ENCODE measurements at regions not wholly inside any gene's neighbourhood (a gene's known extent, or its start where the extent isn't known, plus 50 kb on each side); places are given as distances from the start of the nearest gene placed in this dataset.

DNA sequence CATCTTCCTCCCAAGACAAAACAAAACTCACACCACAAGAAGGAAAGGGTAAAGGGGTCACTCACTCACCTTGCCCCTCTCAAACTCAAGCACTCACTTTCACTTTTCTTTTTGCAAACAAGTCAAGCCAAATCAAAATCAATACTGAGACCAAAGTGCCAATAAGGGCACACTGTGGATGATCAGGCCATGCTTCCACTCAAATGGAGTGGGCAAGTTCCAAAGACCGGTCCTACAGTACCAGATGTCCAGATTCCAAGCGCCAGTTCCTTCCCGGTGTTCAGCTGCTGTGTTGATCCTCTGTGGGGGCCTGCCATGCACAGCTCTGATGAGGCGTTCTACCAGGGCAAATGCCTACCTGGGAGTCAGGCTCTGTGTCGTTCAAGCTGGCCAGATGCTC is 162.6 kb upstream of the GRIK2 start:
- DNase-seq: no peak

DNA sequence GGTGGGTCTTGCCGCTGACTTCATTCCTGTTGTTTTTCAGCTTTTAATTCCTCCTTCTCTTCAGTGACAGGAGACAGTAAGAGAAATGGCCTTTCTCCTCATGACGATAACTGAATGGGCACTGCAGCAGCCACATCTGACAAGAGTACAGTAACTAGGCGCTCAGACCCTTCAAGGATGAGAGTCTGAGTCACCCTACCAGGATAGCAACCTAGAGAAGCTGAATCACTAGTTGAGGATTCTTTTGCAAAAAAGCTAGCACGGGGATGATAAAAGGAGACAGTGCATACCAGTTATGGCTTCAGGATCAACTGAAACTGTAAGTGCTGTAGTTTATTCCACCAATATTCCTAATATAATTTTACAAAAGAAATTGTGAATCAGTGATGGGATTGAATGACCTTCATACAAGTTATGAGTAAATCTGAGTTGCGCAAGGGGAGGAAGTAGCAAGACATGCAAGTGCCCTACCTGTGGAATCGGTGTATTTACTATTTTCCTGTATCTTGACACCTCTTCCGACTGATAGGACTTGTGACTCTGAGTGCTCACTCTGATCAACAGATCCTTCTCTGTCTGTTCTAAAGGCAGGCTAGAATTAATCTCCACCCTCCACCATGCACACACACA is 161.8 kb upstream of the GRIK2 start:
- DNase-seq: no peak

DNA sequence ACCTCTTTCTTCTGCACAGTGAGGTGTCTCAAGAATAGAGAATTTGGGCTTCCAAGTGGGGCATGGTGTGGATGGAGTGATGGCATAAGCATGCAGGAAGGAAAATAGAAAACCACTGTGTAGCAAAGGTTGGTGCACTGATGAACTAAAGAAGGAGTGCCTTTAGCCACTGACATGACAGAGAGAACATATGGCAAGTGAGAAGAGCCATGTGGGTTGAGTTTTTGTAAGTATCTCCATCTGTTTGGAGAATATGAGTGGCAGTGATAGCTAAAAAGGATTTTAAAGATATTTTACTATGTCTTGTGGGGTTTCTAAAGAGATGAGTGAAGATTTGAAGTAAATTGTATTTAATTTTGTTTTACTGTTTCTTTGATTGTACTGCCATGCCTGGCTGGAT is 160.5 kb upstream of the GRIK2 start:
- DNase-seq: no peak

DNA sequence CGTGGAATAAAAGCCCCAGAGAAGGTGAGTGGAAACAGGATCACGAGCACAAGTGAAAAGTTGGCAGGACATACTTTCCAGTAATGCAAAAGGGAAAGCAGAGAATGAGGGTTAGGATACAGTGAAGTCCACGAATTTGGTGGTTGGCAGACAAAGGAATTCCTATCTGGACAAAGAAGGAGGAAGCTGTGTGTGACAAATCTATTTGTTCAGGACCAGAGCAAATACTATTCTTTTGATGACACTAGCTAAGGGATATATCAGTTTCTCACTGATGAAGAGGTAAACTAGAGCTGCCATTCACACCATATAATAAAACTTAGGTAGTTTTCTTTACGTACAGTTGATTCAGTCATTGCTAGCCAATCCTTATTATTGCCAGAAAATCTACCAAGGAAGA is 156.8 kb upstream of the GRIK2 start:
- no peak for DNase-seq

DNA sequence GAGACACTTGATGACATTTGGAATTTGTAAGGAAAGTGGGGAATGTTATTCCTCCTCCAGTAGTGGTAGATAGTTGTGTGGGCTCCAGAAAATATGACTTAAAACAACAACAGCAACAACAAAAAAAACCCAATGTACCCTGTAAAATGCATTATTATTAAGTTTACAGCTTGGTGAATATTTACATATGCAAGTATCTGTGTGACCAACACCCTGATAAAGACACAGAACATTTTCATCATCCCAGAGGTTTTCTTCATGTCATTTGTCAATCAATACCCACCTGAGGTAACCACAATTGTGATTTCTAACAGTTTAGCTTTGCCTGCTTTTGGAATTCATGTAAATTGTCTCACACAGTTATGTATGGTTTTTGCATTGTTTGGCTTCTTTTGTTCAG is 152.1 kb upstream of the GRIK2 start:
- no peak for DNase-seq

DNA sequence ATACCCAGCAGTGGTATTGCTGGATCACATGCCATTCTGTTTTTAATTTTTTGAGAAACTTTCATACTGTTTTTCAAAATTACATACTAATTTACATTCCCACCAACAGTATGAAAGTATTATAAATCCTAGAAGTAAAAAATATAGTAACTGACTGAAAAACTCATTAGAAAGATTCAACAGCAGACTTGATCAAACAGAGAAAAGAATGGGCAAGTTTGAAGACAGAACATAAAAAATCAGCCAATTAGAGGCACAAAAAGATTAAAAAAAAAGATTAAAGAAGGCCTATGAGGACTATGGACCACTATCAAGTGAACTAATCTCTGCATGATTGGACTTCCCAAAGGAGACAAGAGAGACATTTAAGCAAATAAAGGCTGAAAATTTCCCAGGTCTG is 144.0 kb upstream of the GRIK2 start:
- no peak for DNase-seq

DNA sequence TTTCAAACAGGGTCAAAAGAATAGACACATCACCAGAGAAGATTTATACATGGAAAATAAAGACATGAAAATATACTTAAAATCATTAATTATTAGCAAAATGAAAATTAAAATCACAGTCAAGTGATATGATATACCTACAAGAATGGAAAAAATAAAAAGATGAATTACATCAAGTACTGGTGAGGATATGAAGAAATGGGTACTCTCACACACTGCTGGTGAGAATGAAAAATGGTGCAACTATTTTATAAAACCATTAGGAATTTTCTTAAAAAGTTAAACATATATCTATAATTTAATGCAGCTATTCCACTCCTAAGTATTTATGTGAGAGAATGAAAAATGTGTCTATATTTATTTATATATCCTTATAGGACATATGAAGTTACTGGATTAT is 136.3 kb upstream of the GRIK2 start:
- no peak for DNase-seq

DNA sequence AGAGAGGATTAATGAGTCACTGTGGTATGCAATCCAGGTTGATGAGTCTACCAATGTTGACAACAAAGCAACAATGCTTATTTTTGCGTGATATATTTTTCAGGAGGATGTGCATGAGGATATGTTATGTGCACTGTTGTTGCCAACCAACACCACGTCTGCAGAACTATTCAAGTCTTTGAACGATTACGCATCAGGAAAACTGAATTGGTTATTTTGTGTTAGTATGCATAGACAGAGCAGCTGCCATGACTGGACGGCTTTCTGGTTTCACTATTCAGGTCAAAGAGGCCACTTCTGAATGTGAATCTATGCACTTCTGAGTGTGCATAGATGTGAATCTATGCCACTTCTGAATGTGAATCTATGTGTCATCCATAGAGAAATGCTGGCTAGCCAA is 134.0 kb upstream of the GRIK2 start:
- no peak for DNase-seq

DNA sequence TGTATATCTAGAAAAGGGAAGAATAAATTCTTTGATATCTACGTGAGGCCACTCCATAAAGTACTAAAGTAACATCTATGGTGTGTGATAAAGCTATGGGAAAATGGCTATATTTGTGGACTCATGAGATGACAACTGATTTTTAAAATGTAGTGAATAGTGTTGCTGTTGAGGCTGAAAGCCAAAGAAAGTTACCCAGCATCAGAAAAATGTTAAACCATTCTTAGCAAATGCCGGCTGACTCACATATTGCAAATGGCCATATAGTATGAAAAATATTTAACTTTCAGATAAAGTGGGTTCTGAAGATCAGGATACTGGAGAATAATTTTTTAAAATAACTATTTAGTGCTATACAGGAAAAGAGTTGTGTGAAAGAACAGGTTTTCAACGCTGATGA is 129.9 kb upstream of the GRIK2 start:
- no peak for DNase-seq

DNA sequence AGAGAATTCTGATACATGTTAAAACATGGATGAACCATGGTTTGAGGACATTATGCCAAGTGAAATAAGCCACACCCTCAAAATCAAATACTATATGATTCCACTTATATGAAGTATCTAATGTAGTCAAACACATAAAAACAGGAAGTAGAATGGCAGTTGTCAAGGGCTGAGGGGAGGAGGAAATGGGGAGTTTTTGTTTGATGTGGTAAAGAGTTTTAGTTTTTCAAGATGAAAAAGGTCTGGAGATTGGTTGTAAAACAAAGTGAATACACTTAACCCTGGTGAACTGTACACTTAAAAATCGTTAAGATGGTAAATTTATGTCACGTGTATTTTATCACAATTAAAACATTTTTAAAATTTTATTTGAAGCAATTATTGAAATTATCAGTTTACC is 127.4 kb upstream of the GRIK2 start:
- no peak for DNase-seq

DNA sequence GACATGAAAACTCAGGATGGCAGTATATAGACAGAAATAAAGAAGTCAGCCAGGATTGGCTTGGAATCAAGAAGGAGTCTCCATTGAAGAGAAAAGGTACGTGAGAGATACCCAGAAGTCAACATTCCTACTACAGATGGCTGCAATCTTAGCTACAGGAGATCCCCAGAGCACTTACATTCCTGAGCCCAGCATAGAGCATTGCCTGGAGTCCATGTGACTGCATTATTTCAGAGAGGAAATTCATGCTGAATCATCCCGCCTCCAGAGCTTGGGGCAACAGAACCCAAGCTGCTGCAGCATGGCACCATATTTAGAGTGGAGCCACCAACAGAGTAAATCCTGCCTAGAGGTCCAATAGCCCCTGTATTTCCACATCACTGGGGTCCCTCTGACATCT is 125.0 kb upstream of the GRIK2 start:
- DNase-seq: no peak

DNA sequence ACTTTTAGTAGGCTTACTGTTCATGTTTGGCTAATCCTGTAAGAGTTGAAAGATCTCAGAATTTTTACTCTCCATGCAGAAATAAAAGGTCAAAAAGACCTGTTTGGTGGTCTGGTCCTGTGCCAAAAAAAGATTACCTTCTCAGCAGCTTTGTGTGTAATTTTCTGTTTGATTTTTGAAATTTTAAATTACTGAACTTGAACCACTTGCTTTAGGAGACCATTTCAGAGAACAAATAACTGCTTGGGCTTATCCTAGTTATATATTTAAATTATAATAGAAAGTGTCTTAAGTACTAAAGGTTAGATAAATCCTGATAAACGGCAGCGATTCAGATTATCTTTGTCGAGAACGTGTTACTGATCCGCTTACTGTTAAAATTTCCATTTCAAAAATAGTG is 118.3 kb upstream of the GRIK2 start:
- DNase-seq: no peak

DNA sequence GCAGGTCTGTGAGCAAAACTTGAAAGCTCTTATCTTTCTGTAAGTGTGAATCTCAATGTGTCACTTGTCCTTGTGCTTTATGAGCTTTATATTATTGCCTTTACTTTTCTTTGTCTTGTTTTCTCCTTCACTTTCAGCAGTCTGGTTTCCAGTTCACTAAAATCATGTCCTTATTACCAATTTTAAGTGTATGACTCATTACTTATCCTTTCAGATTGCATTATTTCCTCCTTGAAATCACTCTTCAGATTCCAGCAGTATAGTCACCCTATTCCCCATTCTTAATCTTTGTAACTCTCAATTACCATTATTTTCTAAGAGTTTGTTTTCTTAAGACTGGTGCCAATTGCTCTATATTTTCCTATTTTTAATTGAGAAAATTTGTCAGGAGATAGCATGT is 117.4 kb upstream of the GRIK2 start:
- DNase-seq: no peak

DNA sequence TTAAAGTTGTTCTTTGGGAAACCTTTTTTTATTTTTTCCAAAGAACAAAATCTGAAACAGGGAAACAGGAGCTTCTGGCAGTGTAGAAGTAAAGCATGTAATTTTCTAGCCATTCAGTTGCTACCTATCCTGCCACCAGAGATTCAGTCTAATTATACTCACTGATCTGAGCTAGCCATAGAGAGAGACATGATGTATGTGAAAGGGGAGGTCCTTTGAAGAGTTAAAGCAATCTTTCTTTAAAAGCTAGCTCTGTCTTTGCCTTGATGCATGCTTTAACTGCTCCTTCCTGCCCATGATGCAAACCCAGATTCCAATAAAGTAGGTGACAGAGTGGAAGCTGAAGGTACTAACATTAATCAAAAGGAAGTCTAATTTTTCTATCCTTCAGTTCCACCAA is 114.1 kb upstream of the GRIK2 start:
- DNase-seq: no peak

DNA sequence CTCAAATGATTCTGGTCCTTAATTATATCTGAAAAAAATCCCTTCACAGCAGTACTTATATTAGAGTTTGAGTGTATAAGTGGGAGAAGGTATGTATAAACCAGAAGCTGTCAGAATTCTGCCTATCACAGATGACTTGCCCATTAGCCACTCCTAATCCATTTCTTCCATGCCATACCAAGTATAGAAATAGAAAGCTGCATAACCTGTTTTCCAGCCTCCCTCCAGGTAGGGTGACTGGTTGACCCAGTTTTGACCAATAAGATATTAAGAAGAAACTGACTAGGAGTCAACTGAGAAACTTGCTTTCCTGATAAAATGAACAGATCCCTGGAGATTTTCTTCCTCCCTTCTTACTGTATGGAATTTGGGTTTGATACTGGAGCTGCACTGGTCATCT is 112.2 kb upstream of the GRIK2 start:
- no peak for DNase-seq

DNA sequence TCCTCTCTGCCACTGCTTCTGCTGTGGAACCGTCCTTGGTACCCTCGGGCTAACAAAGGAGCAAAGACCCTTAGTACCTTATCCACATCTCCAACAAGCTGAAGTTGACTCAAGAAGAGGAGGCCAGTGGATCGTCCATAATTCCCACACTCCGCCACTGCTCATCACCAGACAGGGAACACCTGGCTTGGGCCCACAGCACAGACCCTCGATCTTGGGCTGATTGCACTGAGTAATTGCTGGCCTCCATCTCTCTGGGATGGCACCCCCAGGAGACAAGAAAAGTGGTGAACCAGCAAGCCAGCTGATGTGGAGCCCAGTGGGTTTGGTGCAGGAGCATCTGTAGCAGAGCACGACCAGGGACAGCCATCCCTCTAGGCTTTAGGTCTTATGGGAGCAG is 109.4 kb upstream of the GRIK2 start:
- no peak for DNase-seq

DNA sequence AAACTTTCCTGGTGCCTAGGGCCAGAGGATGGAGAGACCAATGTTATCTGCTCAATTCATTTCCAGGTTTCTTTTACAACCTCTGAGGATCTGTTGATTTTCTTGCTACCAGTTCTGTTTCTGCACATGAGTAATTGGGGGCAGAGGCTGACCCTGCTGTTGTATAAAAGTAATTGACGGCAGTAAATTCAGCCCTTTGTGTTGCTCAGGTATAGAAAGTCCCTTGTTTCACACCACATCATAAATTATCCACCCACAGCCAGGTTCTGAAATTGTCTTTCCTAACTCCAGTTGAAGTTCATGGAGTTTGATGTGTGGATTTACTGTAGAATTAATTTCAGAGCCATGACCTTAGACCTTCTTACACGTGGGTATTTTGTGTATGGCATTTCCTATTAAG is 107.4 kb upstream of the GRIK2 start:
- DNase-seq: no peak

DNA sequence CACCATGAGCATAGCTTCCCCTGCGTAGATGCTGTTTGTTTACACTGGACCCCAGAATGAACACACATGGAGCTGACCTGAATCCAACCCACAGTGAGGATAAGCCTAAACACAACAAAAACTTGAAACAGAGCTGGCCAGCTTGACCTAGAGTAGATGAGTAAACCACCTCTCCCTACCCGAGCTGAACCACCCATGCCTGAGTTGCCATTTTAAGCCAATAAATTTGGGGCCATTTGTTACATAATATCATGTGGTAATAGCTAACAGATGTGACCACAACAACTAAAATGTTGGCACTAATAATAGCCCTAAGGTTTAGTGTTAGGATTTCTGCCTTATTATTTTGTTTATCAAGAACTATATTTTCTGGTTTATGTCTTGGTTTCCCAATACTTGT is 103.2 kb upstream of the GRIK2 start:
- DNase-seq: no peak

DNA sequence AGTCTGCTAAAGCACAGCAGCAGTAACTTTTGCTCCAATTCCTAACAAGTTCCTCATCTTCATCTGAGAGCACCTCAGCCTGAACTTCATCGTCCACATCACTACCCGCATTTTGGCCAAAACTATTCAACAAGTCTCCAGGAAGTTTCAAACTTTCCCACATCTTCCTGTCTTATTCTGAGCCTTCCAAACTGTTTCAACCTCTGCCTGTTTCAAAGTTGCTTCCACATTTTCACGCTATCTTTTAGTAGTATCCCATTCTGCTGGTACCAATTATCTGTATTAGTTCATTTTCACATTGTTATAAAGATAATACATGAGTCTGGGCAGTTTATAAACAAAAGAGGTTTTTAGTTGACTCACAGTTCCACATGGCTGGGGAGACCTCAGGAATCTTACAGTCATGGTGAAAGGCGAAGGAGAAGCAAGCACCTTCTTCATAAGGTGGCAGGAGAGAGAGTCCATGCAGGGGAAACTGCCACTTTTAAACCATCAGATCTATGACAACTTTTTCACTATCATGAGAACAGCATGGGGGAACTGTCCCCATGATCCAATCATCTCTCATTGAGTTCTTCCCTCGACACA is 99.4 kb upstream of the GRIK2 start:
- DNase-seq: no peak

DNA sequence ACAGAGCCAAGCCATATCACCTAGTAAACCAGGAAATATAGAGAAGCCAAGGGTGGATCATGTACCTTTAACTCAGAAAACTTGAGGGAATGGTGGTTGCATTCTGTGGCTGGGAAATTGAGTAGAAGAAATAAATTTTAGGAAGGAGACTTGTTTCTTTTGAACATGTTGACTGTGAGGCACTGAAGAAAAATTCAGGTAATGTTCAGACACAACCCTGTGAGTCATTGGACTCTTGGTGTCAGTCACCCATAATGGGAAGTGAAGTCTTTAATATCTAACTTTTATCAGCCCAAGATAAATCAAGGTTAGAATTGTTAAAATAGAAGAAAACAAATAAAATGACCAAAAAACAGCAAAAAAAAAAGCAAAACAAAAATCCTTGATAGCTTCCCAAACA is 98.8 kb upstream of the GRIK2 start:
- DNase-seq: no peak

DNA sequence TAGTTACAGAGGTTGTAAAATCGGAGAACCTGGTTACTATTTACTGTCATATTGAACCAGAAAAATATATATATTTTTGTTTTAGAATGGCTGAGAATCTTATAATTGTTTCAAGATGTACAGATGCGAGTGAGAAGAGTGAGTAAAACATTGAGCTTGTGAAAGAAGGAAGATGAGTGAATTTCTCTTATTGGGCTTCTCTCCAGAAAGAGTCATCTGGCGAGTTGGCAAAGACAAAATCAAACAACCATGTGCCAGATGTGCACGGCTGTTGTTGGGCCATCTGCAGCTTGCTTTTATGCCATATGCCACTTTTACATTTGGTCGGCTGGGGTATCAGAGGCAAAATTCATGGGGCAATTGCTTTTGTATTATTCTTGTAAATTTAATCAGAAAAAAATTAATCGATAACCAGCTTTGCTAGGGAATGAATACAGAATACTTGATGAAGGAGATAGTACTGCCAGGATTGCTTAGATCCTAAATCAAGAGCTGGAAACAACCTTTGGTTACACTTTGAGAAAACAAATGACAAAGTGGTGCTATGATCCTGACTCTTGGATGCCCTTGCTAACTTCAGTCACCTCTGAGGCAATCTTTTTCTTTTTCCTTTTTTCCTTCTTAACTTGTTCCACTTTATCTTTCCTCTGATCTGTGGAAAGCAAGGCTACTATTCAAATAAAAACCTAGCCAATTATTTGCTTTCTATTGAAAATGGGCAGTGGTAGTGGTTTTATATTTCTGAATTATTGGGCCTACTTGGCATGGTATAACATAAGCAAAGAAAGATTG is 97.1 kb upstream of the GRIK2 start:
- no peak for DNase-seq

DNA sequence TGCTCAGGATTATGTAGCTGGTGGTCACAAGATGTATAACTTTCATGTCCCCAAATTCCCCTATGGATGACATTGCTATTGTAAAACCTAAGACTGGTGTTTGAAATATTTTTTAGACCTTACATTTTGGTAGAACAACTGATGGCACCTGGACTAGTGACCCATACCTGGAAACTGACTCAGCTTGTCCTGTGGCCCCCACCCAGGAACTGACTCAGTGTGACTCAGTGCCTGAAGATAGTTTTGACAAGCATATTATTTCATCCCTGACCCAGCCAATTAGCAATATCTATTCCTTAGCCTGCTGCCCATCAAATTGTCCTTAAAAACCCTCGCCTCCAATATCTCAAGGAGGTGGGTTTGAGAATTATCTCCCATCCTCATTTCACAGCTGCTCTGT is 90.9 kb upstream of the GRIK2 start:
- no peak for DNase-seq

DNA sequence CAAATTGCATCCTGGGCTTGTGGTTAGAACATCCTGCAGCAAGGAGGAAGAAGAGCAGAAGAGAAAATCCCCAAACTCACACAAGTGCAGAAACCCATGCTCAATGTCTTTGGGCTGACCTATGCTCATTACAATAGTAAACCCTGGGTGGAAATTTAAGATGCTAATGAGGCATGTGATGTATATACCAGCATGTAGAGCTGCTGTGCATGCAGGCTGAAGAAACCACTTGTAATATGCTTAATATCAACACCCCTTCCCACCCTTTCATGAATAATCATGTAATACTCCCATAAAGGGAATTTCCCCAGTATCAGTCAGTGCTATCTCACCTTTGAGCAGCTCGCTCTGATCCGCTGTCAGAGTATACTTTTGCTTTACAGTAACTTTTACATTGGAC is 90.0 kb upstream of the GRIK2 start:
- DNase-seq: no peak

DNA sequence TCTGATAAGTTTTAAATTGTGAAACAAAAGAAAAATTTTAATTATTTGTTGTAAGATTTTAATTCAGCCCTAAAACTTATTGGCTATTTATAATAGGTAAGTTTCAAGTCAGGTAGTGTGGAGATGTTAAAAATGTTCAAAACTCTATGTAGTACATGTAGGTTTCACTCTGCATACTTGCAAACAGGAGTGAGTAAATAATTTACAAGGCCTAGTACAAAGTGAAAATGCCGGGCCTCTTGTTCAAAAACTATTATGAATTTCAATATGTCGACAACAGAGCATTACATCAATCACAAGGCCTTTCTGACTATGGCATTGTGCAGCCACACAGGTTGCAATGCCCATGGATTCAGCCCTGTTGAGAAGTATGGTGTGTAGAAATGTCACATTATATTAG is 80.9 kb upstream of the GRIK2 start:
- no peak for DNase-seq

DNA sequence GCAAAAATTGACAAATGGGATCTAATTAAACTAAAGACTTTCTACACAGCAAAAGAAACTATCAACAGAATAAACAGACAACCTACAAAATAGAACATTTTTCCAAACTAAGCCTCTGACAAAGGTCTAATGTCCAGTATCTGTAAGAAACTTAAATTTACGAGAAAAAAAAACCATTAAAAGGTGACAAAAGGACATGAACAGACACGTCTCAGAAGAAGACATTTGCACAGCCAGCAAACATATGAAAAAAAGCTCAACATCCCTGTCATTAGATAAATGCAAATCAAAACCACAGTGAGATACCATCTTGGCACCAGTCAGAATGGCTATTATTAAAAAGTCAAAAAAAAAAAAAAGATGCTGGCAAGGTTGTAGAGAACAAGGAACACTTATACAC is 70.6 kb upstream of the GRIK2 start:
- no peak for DNase-seq
